IMR-90 (cell line): ENCODE measurements at regions not wholly inside any gene's neighbourhood (a gene's known extent, or its start where the extent isn't known, plus 50 kb on each side); places are given as distances from the start of the nearest gene placed in this dataset.

ENCODE experiments used
- ATAC-seq: fragments of 200-7000 bp; cut with Tn5 transposase; 2 replicates; pipeline ENCODE4 v1.9.1; 2020; ENCODE audit warnings: low read depth, mild to moderate bottlenecking, moderate library complexity
- BruUV-seq: library from RNA; stranded (reverse); fragments of 400-500 nt; replicated peaks from 2 replicates; lab custom pipeline; 2021; lab: Mats Ljungman, UMichigan
- CTCF ChIA-PET: fragments of 300-600 bp; formaldehyde crosslinking; extraction: SDS; loops from one replicate; lab custom pipeline; 2021; ENCODE audit warnings: antibody characterized with exemption; lab: Yijun Ruan, JAX
- POLR2A ChIA-PET: fragments of 300-600 bp; sonication (Branson Sonifier 250); formaldehyde crosslinking; loops from one replicate; lab custom pipeline; 2022; ENCODE audit warnings: antibody characterized with exemption; ENCODE audit not compliant: unreplicated experiment; lab: Charles Lee
- DNase-seq: peaks from one replicate; pipeline ENCODE4 v3.0.0; 2013
- H2AFZ ChIP-seq: replicated peaks from 2 replicates; pipeline ENCODE3; 2013; ENCODE audit warnings: low read length, mild to moderate bottlenecking; ENCODE audit not compliant: poor library complexity
- H2AK5ac ChIP-seq: 2 replicates; pipeline ENCODE4 v1.6.1; 2013; ENCODE audit warnings: low read depth, low read length, inconsistent platforms
- H2AK9ac ChIP-seq: replicated peaks from 2 replicates; pipeline ENCODE3; 2013; ENCODE audit warnings: mild to moderate bottlenecking, low read depth, low read length, moderate library complexity; ENCODE audit not compliant: poor library complexity
- H2BK120ac ChIP-seq: 2 replicates; pipeline ENCODE4 v1.6.1; 2013; ENCODE audit warnings: low read depth, low read length, inconsistent platforms
- H2BK15ac ChIP-seq: 3 replicates; pipeline ENCODE4 v1.6.1; 2013; ENCODE audit warnings: low read depth, low read length, inconsistent platforms
- H2BK20ac ChIP-seq: 2 replicates; pipeline ENCODE4 v1.6.1; 2013; ENCODE audit warnings: low read depth, mild to moderate bottlenecking, inconsistent platforms, low read length, moderate library complexity
- H2BK5ac ChIP-seq: 2 replicates; pipeline ENCODE4 v1.6.1; 2013; ENCODE audit warnings: mild to moderate bottlenecking, low read depth, low read length, inconsistent platforms; ENCODE audit not compliant: poor library complexity, severe bottlenecking
- H3K14ac ChIP-seq: replicated peaks from 2 replicates; pipeline ENCODE4 v1.6.1; 2013; ENCODE audit warnings: low read depth, low read length, inconsistent platforms
- H3K18ac ChIP-seq: 2 replicates; pipeline ENCODE4 v1.6.1; 2013; ENCODE audit warnings: low read depth, low read length, control low read depth
- H3K23ac ChIP-seq: 2 replicates; pipeline ENCODE4 v1.6.1; 2013; ENCODE audit warnings: low read depth, low read length, inconsistent platforms
- H3K27ac ChIP-seq: 2 replicates; pipeline ENCODE4 v1.5.1; 2013; ENCODE audit warnings: mild to moderate bottlenecking, control low read depth, low read length; ENCODE audit not compliant: insufficient read depth
- H3K27me3 ChIP-seq: 2 replicates; pipeline ENCODE4 v1.6.1; 2013; ENCODE audit warnings: low read length; ENCODE audit not compliant: control insufficient read depth, insufficient read depth
- H3K36me3 ChIP-seq: 2 replicates; pipeline ENCODE4 v1.6.1; 2013; ENCODE audit warnings: low read length, mixed read lengths; ENCODE audit not compliant: control insufficient read depth, insufficient read depth
- H3K4ac ChIP-seq: 2 replicates; pipeline ENCODE4 v1.6.1; 2013; ENCODE audit warnings: low read depth, low read length, inconsistent platforms
- H3K4me1 ChIP-seq: 2 replicates; pipeline ENCODE4 v1.6.1; 2013; ENCODE audit warnings: low read length, mixed read lengths; ENCODE audit not compliant: control insufficient read depth, insufficient read depth
- H3K4me2 ChIP-seq: 2 replicates; pipeline ENCODE4 v1.6.1; 2013; ENCODE audit warnings: low read depth, mild to moderate bottlenecking, control low read depth, low read length, moderate library complexity
- H3K4me3 ChIP-seq: 2 replicates; pipeline ENCODE4 v1.5.1; 2013; ENCODE audit warnings: low read depth, mild to moderate bottlenecking, control low read depth, low read length, moderate library complexity; ENCODE audit not compliant: insufficient read depth
- H3K56ac ChIP-seq: 2 replicates; pipeline ENCODE4 v1.6.1; 2013; ENCODE audit warnings: low read length, inconsistent platforms; ENCODE audit not compliant: insufficient read depth; ENCODE audit errors: extremely low read depth
- H3K79me1 ChIP-seq, 2 experiments: 2 replicates each; pipeline ENCODE4 v1.6.1; 2013; ENCODE audit warnings: low read length in 2 of 2, inconsistent platforms in 1 of 2, low read depth in 1 of 2
- H3K9ac ChIP-seq: 2 replicates; pipeline ENCODE4 v1.6.1; 2013; ENCODE audit warnings: low read depth, low read length, control low read depth
- H3K9me1 ChIP-seq: 2 replicates; pipeline ENCODE4 v1.6.1; 2013; ENCODE audit warnings: low read length, inconsistent platforms; ENCODE audit not compliant: insufficient read depth
- H3K9me3 ChIP-seq: 2 replicates; pipeline ENCODE4 v1.6.1; 2013; ENCODE audit warnings: low read length; ENCODE audit not compliant: control insufficient read depth, insufficient read depth
- H4K20me1 ChIP-seq: 2 replicates; pipeline ENCODE4 v1.6.1; 2013; ENCODE audit warnings: low read length, inconsistent platforms; ENCODE audit not compliant: insufficient read depth
- H4K5ac ChIP-seq: 2 replicates; pipeline ENCODE4 v1.6.1; 2013; ENCODE audit warnings: mild to moderate bottlenecking, low read depth, low read length, control low read depth
- H4K8ac ChIP-seq, 2 experiments: 2 replicates each; pipeline ENCODE4 v1.6.1; 2013; ENCODE audit warnings: low read depth in 2 of 2, low read length in 2 of 2, control low read depth in 1 of 2, inconsistent platforms in 1 of 2
- H4K91ac ChIP-seq: 2 replicates; pipeline ENCODE4 v1.6.1; 2013; ENCODE audit warnings: low read depth, low read length, inconsistent platforms; ENCODE audit not compliant: insufficient read depth
- BHLHE40 ChIP-seq: fragments of 150-350 bp; IDR thresholded peaks from 2 replicates; pipeline ENCODE4 v1.6.1; 2016; ENCODE audit warnings: mild to moderate bottlenecking, low read depth, low read length
- CEBPB ChIP-seq: IDR thresholded peaks from 2 replicates; pipeline ENCODE4 v1.6.1; 2012; ENCODE audit warnings: low read depth, low read length, improper control_type of control experiment
- CHD1 ChIP-seq: IDR thresholded peaks from 2 replicates; pipeline ENCODE4 v1.6.1; 2012; ENCODE audit warnings: low read depth, low read length, improper control_type of control experiment
- FOS ChIP-seq: fragments of 150-350 bp; IDR thresholded peaks from 2 replicates; pipeline ENCODE4 v1.6.1; 2016; ENCODE audit warnings: low read depth, low read length
- MAFK ChIP-seq: IDR thresholded peaks from 2 replicates; pipeline ENCODE4 v1.6.1; 2012; ENCODE audit warnings: low read depth, low read length, improper control_type of control experiment
- MAZ ChIP-seq: IDR thresholded peaks from 2 replicates; pipeline ENCODE4 v1.6.1; 2012; ENCODE audit warnings: low read depth, mild to moderate bottlenecking, low read length, improper control_type of control experiment, moderate library complexity, borderline replicate concordance
- MXI1 ChIP-seq: IDR thresholded peaks from 2 replicates; pipeline ENCODE4 v1.6.1; 2012; ENCODE audit warnings: low read depth, mild to moderate bottlenecking, low read length, moderate library complexity, borderline replicate concordance
- NFE2L2 ChIP-seq: fragments of 150-350 bp; IDR thresholded peaks from 2 replicates; pipeline ENCODE4 v1.6.1; 2016; ENCODE audit warnings: low read depth, mild to moderate bottlenecking, low read length
- POLR2A ChIP-seq: IDR thresholded peaks from 2 replicates; pipeline ENCODE4 v1.6.1; 2012; ENCODE audit warnings: mild to moderate bottlenecking, low read depth, low read length
- RAD21 ChIP-seq: IDR thresholded peaks from 2 replicates; pipeline ENCODE4 v1.6.1; 2012; ENCODE audit warnings: low read length, improper control_type of control experiment
- RCOR1 ChIP-seq: IDR thresholded peaks from 2 replicates; pipeline ENCODE4 v1.6.1; 2012; ENCODE audit warnings: mild to moderate bottlenecking, low read length, improper control_type of control experiment; ENCODE audit not compliant: insufficient replicate concordance
- RFX5 ChIP-seq: IDR thresholded peaks from 2 replicates; pipeline ENCODE4 v1.8.0; 2012; ENCODE audit warnings: low read depth, mild to moderate bottlenecking, low read length, moderate library complexity
- SMC3 ChIP-seq: fragments of 150-350 bp; IDR thresholded peaks from 2 replicates; pipeline ENCODE4 v1.6.1; 2016; ENCODE audit warnings: low read depth, mild to moderate bottlenecking, antibody characterized with exemption, low read length, moderate library complexity
- WGBS, 2 experiments: methylation state at CpG; one replicate each; pipeline versions ENCODE4 v1.1.5 to v1.1.7; 2013; ENCODE audit warnings: missing lambda C conversion rate in 2 of 2; ENCODE audit not compliant: insufficient read length in 1 of 2; ENCODE audit errors: extremely low coverage in 2 of 2; 5-methylcytosine and 5-hydroxymethylcytosine counted together
- dilution Hi-C: fragments of 300-500 bp; cut with HindIII; formaldehyde crosslinking; loops from one replicate; pipeline ENCODE4 v1.14.3; 2018; ENCODE audit warnings: low sequenced_read_pairs; ENCODE audit not compliant: unreplicated experiment
- in situ Hi-C: fragments of 300-500 bp; cut with MboI; formaldehyde crosslinking; loops from 3 replicates; pipeline ENCODE4 v1.14.3; 2019; ENCODE audit warnings: low sequenced_read_pairs, inconsistent platforms, mixed read lengths
- intact Hi-C: fragments of 100-400 bp; cut with micrococcal nuclease; formaldehyde crosslinking; loops from 2 replicates; pipeline ENCODE4 v1.10.0; 2022
- TF ChIP-seq, protein P1 (sequence below): fragments of 150-350 bp; IDR thresholded peaks from 2 replicates; pipeline ENCODE4 v1.6.1; 2017; ENCODE audit warnings: mild to moderate bottlenecking, antibody characterized with exemption, low read length, low read depth
- TF ChIP-seq, protein P2 (sequence below): conservative IDR thresholded peaks from 2 replicates; pipeline ENCODE4 v1.5.1; 2012; ENCODE audit warnings: mild to moderate bottlenecking, low read depth, low read length, improper control_type of control experiment
- TF ChIP-seq, protein P3 (sequence below): fragments of 150-350 bp; IDR thresholded peaks from 2 replicates; pipeline ENCODE4 v1.6.1; 2016; ENCODE audit warnings: low read depth, mild to moderate bottlenecking, low read length, moderate library complexity, borderline replicate concordance

DNA sequence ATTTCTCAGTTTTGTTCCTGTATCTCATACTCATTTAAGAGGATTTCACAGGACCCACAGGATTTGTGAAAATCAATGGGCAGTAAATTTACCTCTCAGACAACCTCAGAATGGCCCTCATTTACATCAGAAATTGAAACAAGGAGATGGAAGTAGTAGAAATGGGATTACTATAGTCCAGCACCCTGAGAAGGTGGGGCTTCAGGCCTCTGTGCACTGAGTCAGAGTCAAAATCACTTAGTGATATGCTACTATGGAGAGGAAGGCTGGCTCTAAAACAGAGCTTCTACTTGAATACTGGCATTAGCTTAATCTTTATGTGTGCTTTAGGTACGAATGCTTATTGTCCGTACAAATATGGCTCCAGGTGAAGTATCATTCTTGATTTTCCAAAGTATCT, 159.3 kb downstream of the CEP120 start:
- no peak overlapping the region for H4K8ac ChIP-seq
- no peak overlapping the region for H2BK5ac ChIP-seq
- no peaks in the 10 kb centered on the region for H3K36me3 ChIP-seq
- H3K4ac ChIP-seq, result no peak overlapping the region
- ChIA-PET CTCF (no interaction called here), POLR2A (no interaction called here)
- no peak overlapping the region for H3K9ac ChIP-seq
- H4K20me1 ChIP-seq, result no peaks in the 10 kb centered on the region
- H2AFZ ChIP-seq, result no peak overlapping the region
- no peak overlapping the region for H3K56ac ChIP-seq
- no peak overlapping the region for H3K18ac ChIP-seq
- H3K27ac ChIP-seq, result no peak overlapping the region
- TF ChIP-seq, protein P1, sequence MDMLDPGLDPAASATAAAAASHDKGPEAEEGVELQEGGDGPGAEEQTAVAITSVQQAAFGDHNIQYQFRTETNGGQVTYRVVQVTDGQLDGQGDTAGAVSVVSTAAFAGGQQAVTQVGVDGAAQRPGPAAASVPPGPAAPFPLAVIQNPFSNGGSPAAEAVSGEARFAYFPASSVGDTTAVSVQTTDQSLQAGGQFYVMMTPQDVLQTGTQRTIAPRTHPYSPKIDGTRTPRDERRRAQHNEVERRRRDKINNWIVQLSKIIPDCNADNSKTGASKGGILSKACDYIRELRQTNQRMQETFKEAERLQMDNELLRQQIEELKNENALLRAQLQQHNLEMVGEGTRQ, result no peak
- TF ChIP-seq MAZ (no peak), FOS (no peak), CEBPB (no peak), MXI1 (no peak), BHLHE40 (no peak), MAFK (no peak), RAD21 (no peak), RFX5 (no peak), NFE2L2 (no peak), CHD1 (no peak), RCOR1 (no peak), POLR2A (no peak), SMC3 (no peak)
- TF ChIP-seq, protein P2, sequence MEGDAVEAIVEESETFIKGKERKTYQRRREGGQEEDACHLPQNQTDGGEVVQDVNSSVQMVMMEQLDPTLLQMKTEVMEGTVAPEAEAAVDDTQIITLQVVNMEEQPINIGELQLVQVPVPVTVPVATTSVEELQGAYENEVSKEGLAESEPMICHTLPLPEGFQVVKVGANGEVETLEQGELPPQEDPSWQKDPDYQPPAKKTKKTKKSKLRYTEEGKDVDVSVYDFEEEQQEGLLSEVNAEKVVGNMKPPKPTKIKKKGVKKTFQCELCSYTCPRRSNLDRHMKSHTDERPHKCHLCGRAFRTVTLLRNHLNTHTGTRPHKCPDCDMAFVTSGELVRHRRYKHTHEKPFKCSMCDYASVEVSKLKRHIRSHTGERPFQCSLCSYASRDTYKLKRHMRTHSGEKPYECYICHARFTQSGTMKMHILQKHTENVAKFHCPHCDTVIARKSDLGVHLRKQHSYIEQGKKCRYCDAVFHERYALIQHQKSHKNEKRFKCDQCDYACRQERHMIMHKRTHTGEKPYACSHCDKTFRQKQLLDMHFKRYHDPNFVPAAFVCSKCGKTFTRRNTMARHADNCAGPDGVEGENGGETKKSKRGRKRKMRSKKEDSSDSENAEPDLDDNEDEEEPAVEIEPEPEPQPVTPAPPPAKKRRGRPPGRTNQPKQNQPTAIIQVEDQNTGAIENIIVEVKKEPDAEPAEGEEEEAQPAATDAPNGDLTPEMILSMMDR, result no peak
- TF ChIP-seq, protein P3, sequence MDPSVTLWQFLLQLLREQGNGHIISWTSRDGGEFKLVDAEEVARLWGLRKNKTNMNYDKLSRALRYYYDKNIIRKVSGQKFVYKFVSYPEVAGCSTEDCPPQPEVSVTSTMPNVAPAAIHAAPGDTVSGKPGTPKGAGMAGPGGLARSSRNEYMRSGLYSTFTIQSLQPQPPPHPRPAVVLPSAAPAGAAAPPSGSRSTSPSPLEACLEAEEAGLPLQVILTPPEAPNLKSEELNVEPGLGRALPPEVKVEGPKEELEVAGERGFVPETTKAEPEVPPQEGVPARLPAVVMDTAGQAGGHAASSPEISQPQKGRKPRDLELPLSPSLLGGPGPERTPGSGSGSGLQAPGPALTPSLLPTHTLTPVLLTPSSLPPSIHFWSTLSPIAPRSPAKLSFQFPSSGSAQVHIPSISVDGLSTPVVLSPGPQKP, result no peak
- no peak overlapping the region for H3K23ac ChIP-seq
- H2BK15ac ChIP-seq, result no peak overlapping the region
- H4K5ac ChIP-seq, result no peak overlapping the region
- intact Hi-C loops, result no loop called here
- WGBS, 2 experiments, result no CpG with 5 or more reads among the region's 2 CpGs
- H4K91ac ChIP-seq, result no peak overlapping the region
- H2AK9ac ChIP-seq, result no peak overlapping the region
- no TSS peak for BruUV-seq
- no peak overlapping the region for H2AK5ac ChIP-seq
- H3K79me1 ChIP-seq, result no peaks in the 10 kb centered on the region
- no peak overlapping the region for H3K14ac ChIP-seq
- H3K9me3 ChIP-seq, result no peaks in the 10 kb centered on the region
- in situ Hi-C loops, result no loop called here
- no peaks in the 10 kb centered on the region; the same call in 1 of the 2 replicates for H3K27me3 ChIP-seq
- H3K9me1 ChIP-seq, result no peaks in the 10 kb centered on the region
- dilution Hi-C loops, result no loop called here
- ATAC-seq, result no peak
- no peaks in the 10 kb centered on the region for H3K4me1 ChIP-seq
- H2BK20ac ChIP-seq, result no peak overlapping the region
- DNase-seq, result no peak
- no peak overlapping the region for H3K4me2 ChIP-seq
- H2BK120ac ChIP-seq, result no peak overlapping the region
- no peak overlapping the region for H3K4me3 ChIP-seq
